Ovary (tissue), 7 donors: ENCODE measurements at regions not wholly inside any gene's neighbourhood (a gene's known extent, or its start where the extent isn't known, plus 50 kb on each side); places are given as distances from the start of the nearest gene placed in this dataset.
"Not testable (repeated sequence)": the region's sequence is repeated elsewhere in the genome, so short reads cannot be mapped to it uniquely, and the experiment has no call there.

ENCODE experiments used
- DNase-seq, 5 donors: peaks; one replicate each; pipeline ENCODE4 v3.0.0-alpha.2; 2019 to 2020
- H3K27ac ChIP-seq, 2 donors: fragments of 200-600 bp; one replicate each; pipeline versions ENCODE4 v1.5.1 to v1.8.0; 2019 to 2022
- H3K27me3 ChIP-seq: fragments of 200-600 bp; one replicate; pipeline ENCODE4 v1.8.0; 2022
- H3K36me3 ChIP-seq: fragments of 200-600 bp; sonication (generic); one replicate; pipeline ENCODE4 v1.5.1; 2019
- H3K4me1 ChIP-seq: one replicate; pipeline ENCODE4 v1.8.1; 2013; ENCODE audit warnings: mild to moderate bottlenecking, moderate library complexity; ENCODE audit not compliant: insufficient read depth
- H3K4me3 ChIP-seq: fragments of 200-600 bp; sonication (generic); one replicate; pipeline ENCODE4 v1.5.1; 2017
- H3K9me3 ChIP-seq, 2 donors: fragments of 200-600 bp in 1 of 2; sonication (generic) in 1 of 2; one replicate each; pipeline versions ENCODE4 v1.5.1 to v1.8.1; 2013 to 2019; ENCODE audit warnings: mild to moderate bottlenecking in 1 of 2, moderate library complexity in 1 of 2
- EP300 ChIP-seq: sonication (generic); formaldehyde crosslinking; IDR thresholded peaks from one replicate; pipeline ENCODE4 v1.6.1; 2017; ENCODE audit warnings: antibody characterized with exemption
- POLR2A ChIP-seq: fragments of 450-650 bp; IDR thresholded peaks from one replicate; pipeline ENCODE4 v1.6.1; 2017; ENCODE audit warnings: antibody characterized with exemption, mild to moderate bottlenecking, moderate library complexity
- WGBS, 3 donors: extraction: QIAGEN DNeasy Blood & Tissue Kit in 1 of 3; methylation state at CpG; one replicate each; pipeline versions ENCODE4 v1.1.5 to v1.1.7; 2013 to 2017; 5-methylcytosine and 5-hydroxymethylcytosine counted together
- intact Hi-C, 4 donors: fragments of 100-400 bp; cut with DNase I; formaldehyde crosslinking; loops; one replicate each; pipeline versions ENCODE4 v1.11.0 to v1.15.1; 2022 to 2023
- TF ChIP-seq, protein P1 (sequence below), 3 donors: fragments of 450-650 bp in 2 of 3; fragments of 200-600 bp in 1 of 3; IDR thresholded peaks; one replicate each; pipeline versions ENCODE4 v1.5.1 to v1.8.0; 2016 to 2022; ENCODE audit warnings: antibody characterized with exemption in 3 of 3, mild to moderate bottlenecking in 1 of 3
- donor health status: DM: no; HTN: no; CAD: no; lungs with moderate emphysema.
- donor health status: DM: no; HTN: no; CAD: no.
- donor health status: Bipolar disorder and iron deficiency.
- donor health status: DM: no; HTN: no; CAD: no.
- donor health status: DM: yes; HTN: yes; CAD: no.

DNA sequence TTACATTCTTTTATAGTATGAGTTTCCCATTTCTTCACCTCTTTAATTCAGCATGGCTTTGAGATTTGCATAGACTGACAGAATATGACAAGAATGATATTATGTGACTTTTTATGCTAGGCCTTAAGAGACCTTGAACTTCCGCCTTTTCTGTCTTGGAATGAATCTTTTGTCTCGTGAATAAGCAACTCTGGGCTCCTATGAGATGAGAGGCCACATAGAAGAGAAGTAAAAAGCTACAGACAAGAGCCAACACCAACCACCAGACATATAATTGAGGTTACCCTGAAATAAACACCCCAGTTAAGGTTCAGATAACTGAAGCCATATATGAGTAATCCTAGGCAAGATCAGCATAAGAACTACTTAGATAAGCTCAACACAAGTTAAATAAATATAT lies 600.8 kb downstream of the MEI4 start:
- Histone ChIP-seq H3K27me3 (no peaks in the 10 kb centered on the region), H3K9me3 (no peaks in the 10 kb centered on the region), H3K27ac (no peak overlapping the region), H3K4me3 (no peak overlapping the region), H3K36me3 (no peaks in the 10 kb centered on the region), H3K4me1 (no peaks in the 10 kb centered on the region)
- TF ChIP-seq EP300 (no peak), POLR2A (no peak)
- TF ChIP-seq, protein P1, sequence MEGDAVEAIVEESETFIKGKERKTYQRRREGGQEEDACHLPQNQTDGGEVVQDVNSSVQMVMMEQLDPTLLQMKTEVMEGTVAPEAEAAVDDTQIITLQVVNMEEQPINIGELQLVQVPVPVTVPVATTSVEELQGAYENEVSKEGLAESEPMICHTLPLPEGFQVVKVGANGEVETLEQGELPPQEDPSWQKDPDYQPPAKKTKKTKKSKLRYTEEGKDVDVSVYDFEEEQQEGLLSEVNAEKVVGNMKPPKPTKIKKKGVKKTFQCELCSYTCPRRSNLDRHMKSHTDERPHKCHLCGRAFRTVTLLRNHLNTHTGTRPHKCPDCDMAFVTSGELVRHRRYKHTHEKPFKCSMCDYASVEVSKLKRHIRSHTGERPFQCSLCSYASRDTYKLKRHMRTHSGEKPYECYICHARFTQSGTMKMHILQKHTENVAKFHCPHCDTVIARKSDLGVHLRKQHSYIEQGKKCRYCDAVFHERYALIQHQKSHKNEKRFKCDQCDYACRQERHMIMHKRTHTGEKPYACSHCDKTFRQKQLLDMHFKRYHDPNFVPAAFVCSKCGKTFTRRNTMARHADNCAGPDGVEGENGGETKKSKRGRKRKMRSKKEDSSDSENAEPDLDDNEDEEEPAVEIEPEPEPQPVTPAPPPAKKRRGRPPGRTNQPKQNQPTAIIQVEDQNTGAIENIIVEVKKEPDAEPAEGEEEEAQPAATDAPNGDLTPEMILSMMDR (IDR thresholded peaks at IDR 0.05): no peak
- 52 to 61% (median 55%) methylated on average over 2 of the region's 2 CpGs for WGBS, 3 donors
- DNase-seq: no peak
- intact Hi-C loops: loop anchor here in 1 of 4 donors (5.0 kb wide), 1 partner anchor 896 kb away; no protein-coding TSS in a partner anchor

DNA sequence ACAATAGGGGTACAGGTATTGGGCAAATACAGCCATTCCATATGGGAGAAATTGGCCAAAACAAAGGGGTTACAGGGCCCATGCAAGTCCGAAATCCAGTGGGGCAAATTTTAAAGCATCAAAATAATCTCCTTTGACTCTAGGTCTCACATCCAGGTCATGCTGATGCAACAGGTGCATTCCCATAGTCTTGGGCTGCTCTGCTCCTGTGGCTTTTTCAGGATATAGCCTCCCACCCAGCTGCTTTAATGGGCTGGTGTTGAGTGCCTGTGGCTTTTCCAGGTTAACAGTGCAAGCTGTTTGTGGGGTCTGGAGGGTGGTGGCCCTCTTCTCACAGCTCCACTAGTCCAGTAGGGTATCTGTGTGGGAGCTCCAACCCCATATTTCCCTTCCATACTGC lies 607.1 kb downstream of the MEI4 start:
- Histone ChIP-seq H3K27me3 (no peaks in the 10 kb centered on the region), H3K4me1 (no peaks in the 10 kb centered on the region), H3K36me3 (no peaks in the 10 kb centered on the region), H3K4me3 (no peak overlapping the region), H3K9me3 (no peaks in the 10 kb centered on the region), H3K27ac (no peak overlapping the region)
- intact Hi-C loops: no loop called here
- WGBS, 3 donors: 71 to 88% (median 83%) methylated on average over 1 of the region's 1 CpG
- TF ChIP-seq POLR2A (no peak), EP300 (no peak)
- TF ChIP-seq, protein P1 (IDR thresholded peaks at IDR 0.05): no peak
- no peak for DNase-seq

DNA sequence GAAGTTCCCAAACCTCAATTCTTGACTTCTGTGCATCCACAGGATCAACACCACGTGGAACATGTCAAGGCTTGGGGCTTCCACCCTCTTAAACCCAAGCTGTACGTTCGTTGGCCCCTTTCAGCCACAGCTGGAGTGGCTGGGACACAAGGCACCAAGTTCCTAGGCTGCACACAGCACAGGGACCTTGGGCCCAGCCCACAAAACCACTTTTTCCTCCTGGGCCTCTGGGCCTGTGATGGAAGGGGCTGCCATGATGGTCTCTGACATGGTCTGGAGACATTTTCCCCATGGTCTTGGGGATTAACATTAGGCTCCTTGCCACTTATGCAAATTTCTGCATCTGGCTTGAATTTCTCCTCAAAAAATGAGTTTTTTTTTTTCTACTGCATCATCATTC lies 606.9 kb upstream of the IRAK1BP1 start:
- H3K9me3 ChIP-seq, H3K27me3 ChIP-seq, H3K27ac ChIP-seq, H3K4me1 ChIP-seq, DNase-seq, H3K4me3 ChIP-seq, intact Hi-C loops, H3K36me3 ChIP-seq: not testable (repeated sequence)
- WGBS, 3 donors: 61 to 66% (median 63%) methylated on average over 3 of the region's 3 CpGs

DNA sequence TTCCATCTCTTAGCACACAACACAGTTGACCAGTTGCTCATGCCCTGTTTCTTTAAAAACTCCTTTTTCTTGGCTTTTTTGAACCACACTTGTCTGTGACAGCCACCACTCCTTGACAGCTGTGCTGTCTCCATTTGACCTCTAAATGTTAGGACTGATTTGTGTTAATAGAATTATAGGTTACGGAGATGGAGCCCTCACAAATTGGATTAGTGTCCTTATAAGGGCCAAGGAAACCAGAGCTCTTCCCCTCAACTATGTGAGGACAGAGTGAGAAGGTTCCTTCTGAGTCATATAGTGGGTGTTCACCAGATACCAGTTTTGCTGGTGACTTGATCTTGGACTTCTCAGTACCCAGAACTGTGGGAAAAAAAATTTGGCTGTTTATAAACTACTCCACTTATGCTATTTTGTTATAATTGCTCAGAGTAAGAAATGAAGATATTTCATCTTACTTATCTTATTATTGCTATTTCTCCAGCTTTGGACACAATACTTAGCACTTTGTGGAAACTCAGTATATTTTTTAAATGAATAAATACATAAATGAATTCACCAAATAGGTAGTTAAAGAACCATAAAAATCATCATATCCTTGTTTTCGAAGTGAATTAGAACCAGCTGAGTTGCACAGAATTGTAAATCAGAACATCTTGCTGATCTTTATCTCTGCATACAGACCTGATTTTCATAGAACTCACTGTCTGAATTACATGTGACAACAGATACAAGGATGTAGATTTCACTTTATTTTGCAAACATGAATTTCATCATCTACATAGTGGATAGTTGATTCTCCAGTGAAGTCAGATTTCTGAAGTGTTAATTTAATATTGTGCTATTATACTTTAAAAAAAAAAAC lies 598.5 kb upstream of the IRAK1BP1 start:
- Histone ChIP-seq H3K4me3 (no peak overlapping the region), H3K4me1 (no peaks in the 10 kb centered on the region), H3K9me3 (no peaks in the 10 kb centered on the region), H3K27me3 (no peaks in the 10 kb centered on the region), H3K27ac (no peak overlapping the region), H3K36me3 (no peaks in the 10 kb centered on the region)
- DNase-seq: no peak
- 75 to 98% (median 88%) methylated on average over 2 of the region's 2 CpGs for WGBS, 3 donors
- intact Hi-C loops: no loop called here
- TF ChIP-seq, protein P1 (IDR thresholded peaks at IDR 0.05): no peak
- TF ChIP-seq EP300 (no peak), POLR2A (no peak)

DNA sequence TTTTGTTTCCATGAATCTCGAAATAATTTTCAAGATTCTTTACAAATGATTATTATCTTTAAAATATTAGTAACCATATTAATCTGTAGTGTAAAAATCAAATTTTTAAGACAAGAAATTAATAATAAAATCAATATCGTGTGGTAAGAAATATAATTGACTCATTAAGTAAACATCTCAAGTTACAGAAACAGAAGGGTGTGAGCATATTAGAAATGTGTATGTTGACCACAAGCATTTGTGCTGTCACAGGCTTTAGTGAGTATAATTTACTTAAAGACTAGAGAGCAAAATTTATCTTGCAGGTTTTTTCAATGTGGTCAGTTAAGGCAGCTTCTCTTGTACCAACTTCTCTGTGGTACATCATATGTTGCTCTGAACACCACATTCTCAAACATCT lies 566.5 kb upstream of the IRAK1BP1 start:
- TF ChIP-seq, protein P1 (IDR thresholded peaks at IDR 0.05): no peak
- TF ChIP-seq EP300 (no peak), POLR2A (no peak)
- no peak for DNase-seq
- intact Hi-C loops: no loop called here
- Histone ChIP-seq H3K27ac (no peak overlapping the region), H3K4me3 (no peak overlapping the region), H3K27me3 (no peaks in the 10 kb centered on the region), H3K36me3 (no peaks in the 10 kb centered on the region), H3K4me1 (no peaks in the 10 kb centered on the region), H3K9me3 (no peaks in the 10 kb centered on the region)
- WGBS, 3 donors: 61 to 69% (median 64%) methylated on average over 2 of the region's 2 CpGs
